Parathyroid adenoma (tissue), 2 donors: ENCODE measurements at regions not wholly inside any gene's neighbourhood (a gene's known extent, or its start where the extent isn't known, plus 50 kb on each side); places are given as distances from the start of the nearest gene placed in this dataset.

Source experiments
- H2AFZ ChIP-seq: fragments of 300-600 bp; sonication (generic); one replicate; pipeline ENCODE4 v1.7.0; 2017; ENCODE audit warnings: antibody characterized with exemption, mild to moderate bottlenecking
- H3K27ac ChIP-seq: fragments of 300-600 bp; sonication (generic); one replicate; pipeline ENCODE4 v1.7.0; 2017
- H3K27me3 ChIP-seq: fragments of 300-600 bp; sonication (generic); one replicate; pipeline ENCODE4 v1.7.0; 2017; ENCODE audit warnings: low read length; ENCODE audit not compliant: control insufficient read depth, insufficient read depth
- H3K36me3 ChIP-seq: fragments of 300-600 bp; sonication (generic); one replicate; pipeline ENCODE4 v1.7.0; 2017; ENCODE audit warnings: low read length; ENCODE audit not compliant: control insufficient read depth, insufficient read depth
- H3K4me1 ChIP-seq: fragments of 300-600 bp; sonication (generic); one replicate; pipeline ENCODE4 v1.7.0; 2017; ENCODE audit warnings: control low read depth
- H3K4me2 ChIP-seq: fragments of 300-600 bp; sonication (generic); one replicate; pipeline ENCODE4 v1.7.0; 2017; ENCODE audit warnings: low read length
- H3K4me3 ChIP-seq: fragments of 300-600 bp; sonication (generic); one replicate; pipeline ENCODE4 v1.7.0; 2017; ENCODE audit warnings: low read depth, low read length
- H3K79me2 ChIP-seq: fragments of 300-600 bp; sonication (generic); one replicate; pipeline ENCODE4 v1.7.0; 2017; ENCODE audit warnings: control low read depth
- H3K9ac ChIP-seq: fragments of 300-600 bp; sonication (generic); one replicate; pipeline ENCODE4 v1.7.0; 2017; ENCODE audit warnings: mild to moderate bottlenecking
- H3K9me3 ChIP-seq: fragments of 300-600 bp; sonication (generic); one replicate; pipeline ENCODE4 v1.7.0; 2017; ENCODE audit warnings: low read length; ENCODE audit not compliant: control insufficient read depth
- TF ChIP-seq, protein P1 (sequence below): fragments of 300-600 bp; sonication (generic); IDR thresholded peaks from one replicate; pipeline ENCODE4 v1.7.0; 2017; ENCODE audit warnings: antibody characterized with exemption, mild to moderate bottlenecking
- donor health status: primary hyperparathyroidism.

DNA sequence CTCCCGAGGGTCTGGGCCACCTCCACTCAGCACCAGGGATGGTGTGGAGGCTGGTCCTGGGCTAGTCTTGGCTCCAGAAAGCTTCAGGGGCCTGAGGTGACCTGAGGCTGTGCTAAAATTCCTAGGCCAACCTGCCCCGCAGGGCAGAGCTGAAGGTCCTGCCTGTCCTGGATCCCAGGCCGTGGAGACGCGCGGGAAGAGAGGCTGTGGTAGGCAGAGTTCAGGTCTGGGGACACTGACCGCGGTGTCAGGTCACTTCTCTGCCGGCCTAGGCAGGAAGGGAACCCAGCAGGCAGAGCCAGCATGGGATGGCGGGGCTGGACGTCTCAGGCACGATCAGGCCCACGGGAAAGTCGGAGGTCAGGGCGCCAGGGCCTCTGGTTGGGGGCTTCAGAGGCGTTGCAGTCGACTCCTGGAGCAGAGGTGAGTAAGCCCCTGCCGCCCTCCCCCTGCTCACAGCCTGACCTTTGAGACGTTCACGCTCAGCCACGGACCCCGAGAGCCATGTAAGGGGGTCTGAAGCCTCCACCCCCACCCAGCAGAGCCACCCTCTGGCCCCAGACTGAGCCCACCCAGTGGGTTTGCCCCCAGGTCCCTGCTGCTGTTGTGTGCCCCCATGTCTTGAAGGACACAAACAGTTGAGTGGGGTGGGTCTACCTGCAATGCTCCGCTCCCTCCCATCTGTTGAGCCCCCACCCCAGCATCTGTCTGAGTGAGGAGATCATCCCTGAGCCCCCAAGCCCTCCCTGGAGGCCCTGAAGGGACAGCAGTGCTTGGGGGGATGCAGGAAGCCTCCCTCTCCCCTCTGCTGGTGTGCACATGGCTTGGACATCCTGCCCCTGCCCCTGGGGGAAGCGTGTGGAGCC, 142.7 kb downstream of the KIF26A start:
- Histone ChIP-seq H3K36me3 (no peaks in the 10 kb centered on the region), H3K9ac (no peak overlapping the region), H3K9me3 (no peaks in the 10 kb centered on the region), H3K4me2 (no peak overlapping the region), H3K4me1 (no peaks in the 10 kb centered on the region), H3K27ac (no peak overlapping the region), H3K79me2 (no peaks in the 10 kb centered on the region), H3K4me3 (no peak overlapping the region), H3K27me3 (no peaks in the 10 kb centered on the region), H2AFZ (no peak overlapping the region)
- TF ChIP-seq, protein P1, sequence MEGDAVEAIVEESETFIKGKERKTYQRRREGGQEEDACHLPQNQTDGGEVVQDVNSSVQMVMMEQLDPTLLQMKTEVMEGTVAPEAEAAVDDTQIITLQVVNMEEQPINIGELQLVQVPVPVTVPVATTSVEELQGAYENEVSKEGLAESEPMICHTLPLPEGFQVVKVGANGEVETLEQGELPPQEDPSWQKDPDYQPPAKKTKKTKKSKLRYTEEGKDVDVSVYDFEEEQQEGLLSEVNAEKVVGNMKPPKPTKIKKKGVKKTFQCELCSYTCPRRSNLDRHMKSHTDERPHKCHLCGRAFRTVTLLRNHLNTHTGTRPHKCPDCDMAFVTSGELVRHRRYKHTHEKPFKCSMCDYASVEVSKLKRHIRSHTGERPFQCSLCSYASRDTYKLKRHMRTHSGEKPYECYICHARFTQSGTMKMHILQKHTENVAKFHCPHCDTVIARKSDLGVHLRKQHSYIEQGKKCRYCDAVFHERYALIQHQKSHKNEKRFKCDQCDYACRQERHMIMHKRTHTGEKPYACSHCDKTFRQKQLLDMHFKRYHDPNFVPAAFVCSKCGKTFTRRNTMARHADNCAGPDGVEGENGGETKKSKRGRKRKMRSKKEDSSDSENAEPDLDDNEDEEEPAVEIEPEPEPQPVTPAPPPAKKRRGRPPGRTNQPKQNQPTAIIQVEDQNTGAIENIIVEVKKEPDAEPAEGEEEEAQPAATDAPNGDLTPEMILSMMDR, result no peak

DNA sequence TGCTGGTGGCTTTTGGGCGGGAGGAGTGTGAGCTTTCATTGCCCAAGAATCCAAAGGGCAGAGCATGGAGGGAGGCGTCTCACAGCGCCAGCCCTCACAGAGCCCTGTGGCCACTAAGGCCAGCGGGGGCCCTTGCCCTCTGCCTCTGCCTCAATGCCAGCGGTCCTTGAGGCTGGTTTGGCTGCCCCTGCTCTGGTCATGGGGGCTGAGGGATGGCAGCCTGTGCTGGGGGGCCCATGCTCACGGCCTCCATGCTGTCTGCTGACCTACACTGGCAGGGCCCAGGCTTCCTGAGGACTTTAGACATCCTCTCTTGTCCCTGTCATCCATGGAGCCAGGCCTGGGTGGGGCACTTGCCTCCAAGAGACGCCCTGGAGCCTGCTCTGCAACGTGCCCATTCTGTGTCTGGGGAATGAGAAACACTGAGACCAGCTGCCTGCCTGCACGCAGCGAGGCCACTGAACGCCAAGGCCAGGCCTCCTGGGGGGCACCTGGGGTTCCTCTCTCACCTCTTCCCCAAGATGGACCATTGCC, 143.4 kb downstream of the KIF26A start:
- TF ChIP-seq, protein P1, result no peak
- H3K27me3 ChIP-seq, result no peaks in the 10 kb centered on the region

DNA sequence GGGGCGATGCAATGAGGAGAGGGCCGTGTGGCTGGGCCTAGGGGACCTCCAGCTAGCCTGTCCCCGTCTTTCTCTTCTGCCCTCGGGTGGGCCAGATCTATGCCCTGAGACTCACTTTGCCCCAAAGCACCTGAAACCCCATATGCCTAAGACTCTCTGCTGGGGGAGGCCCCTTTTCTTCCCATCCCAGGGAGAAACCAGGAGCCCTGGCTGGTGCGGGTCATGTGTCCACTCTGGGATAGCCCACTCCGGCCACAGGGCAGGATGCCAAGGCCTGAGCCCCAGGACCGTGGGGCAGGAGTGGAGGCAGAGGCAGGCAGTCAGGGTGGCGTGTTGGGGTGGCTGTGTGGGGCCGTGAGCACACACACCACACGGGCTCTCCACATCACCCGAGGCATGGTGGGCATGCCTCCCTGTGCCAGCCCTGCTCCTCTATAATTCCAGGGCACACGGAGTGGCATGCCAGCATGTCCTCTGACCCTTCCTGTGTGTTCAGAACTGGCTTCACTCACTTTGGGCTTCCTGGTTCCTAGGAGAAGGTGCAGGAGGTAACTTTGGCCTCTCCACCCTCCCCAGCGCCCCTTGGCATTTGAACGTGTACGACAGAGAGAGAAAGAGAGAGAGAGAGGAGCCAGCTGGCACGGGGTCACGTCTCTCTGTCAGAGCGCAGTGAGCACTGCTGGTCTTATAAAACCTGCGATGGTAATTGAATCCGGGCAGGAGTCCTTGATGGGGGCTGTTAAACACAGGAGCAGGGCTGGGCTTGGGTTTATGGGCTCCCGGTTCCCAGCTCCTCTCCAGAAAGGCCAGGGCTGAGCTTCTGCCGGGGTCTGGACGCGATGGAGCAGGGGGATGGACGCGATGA, 144.2 kb downstream of the KIF26A start:
- Histone ChIP-seq H3K27me3 (no peaks in the 10 kb centered on the region), H3K4me3 (no peak overlapping the region), H3K4me1 (no peaks in the 10 kb centered on the region), H3K79me2 (no peaks in the 10 kb centered on the region), H3K36me3 (no peaks in the 10 kb centered on the region), H3K27ac (no peak overlapping the region), H2AFZ (no peak overlapping the region), H3K4me2 (no peak overlapping the region), H3K9me3 (no peaks in the 10 kb centered on the region), H3K9ac (no peak overlapping the region)
- TF ChIP-seq, protein P1, result no peak

More for the DNA sequence above, 143.4 kb downstream of the KIF26A start:
- no peak overlapping the region for H3K27ac ChIP-seq
- no peaks in the 10 kb centered on the region for H3K9me3 ChIP-seq
- no peaks in the 10 kb centered on the region for H3K36me3 ChIP-seq
- H2AFZ ChIP-seq, result no peak overlapping the region
- no peak overlapping the region for H3K9ac ChIP-seq
- no peak overlapping the region for H3K4me3 ChIP-seq
- no peak overlapping the region for H3K4me2 ChIP-seq
- H3K79me2 ChIP-seq, result no peaks in the 10 kb centered on the region
- H3K4me1 ChIP-seq, result no peaks in the 10 kb centered on the region

DNA sequence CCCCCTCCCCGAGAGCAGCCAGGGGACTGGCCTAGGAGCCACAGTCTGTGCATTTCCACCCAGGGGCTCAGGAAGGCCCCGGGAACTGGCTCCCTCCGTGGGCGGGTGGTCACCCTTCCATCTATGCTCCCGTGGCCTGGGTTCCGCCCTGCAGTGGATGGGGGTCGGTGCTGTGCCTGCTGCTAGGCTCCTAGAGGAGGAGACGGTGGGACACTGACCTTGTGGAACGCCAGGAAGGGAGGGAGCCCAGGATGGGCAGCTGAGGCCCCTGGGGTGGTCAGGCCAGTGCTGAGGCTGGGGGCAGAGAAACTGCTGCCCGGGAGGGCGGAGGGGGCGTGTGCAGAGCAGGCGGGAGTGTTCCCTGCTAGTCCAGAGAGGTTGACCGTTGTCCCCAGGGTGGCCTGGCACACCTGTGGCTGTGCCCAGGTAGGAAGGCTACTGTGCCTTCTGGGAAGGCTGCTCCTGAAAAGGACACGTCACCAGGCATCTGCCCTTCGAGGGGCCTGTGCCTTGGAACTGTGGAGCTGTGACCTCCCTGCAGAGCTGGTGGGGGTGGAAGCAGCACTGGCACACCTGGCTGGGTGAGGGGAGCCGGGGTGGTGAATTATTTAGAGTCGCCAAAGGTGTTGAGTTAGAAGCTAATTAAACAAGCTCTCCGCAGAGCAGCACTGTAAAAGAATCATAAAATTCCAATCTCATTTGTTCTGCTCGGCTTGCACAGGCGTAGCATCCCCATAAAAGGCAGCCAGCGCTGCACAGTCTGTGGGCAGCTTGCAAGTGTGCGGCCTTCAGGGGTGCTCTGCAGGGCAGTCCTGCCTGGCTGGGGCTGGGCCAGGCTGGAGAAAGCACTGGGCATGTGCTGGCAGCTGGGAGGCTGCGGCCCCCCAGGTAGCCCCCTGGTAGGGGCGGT, 145.1 kb downstream of the KIF26A start:
- no peaks in the 10 kb centered on the region for H3K4me1 ChIP-seq

More for the DNA sequence above, 145.1 kb downstream of the KIF26A start:
- Histone ChIP-seq H3K4me3 (no peak overlapping the region), H3K9ac (no peak overlapping the region), H3K27ac (no peak overlapping the region), H3K4me2 (no peak overlapping the region), H3K36me3 (no peaks in the 10 kb centered on the region), H3K79me2 (no peaks in the 10 kb centered on the region), H3K9me3 (no peaks in the 10 kb centered on the region), H2AFZ (no peak overlapping the region), H3K27me3 (no peaks in the 10 kb centered on the region)
- TF ChIP-seq, protein P1, result no peak
